ENCODE measurements at regions not wholly inside any gene's neighbourhood (a gene's known extent, or its start where the extent isn't known, plus 50 kb on each side); places are given as distances from the start of the nearest gene placed in this dataset.

DNA sequence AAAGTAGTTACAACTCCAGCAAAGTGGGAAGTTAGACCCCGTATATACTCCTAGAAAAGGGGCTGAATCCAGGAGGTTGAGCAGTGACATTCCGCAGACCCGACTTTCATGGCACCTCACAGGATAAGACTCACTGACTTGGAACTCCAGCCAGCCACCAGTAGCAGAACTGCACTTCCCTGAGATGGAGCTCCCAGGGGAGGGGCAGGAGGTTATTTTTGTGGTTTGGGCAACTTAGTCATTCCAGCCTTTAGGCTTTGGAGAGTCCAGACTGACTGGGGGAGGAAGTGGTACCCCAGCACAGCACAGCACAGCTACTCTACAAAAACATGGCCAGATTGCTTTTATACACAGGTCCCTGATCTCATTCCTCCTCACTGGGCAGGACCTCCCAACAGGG is 319.1 kb downstream of the PCDH19 start:
- H3K4me3 ChIP-seq (ENCODE audit: low read depth in 2 of 2, low read length in 2 of 2) = no peak overlapping the region
- BruUV-seq (replicated peaks) = no TSS peak
- H3K4me1 ChIP-seq (ENCODE audit: control insufficient read depth, insufficient read depth, low read length) = no peaks in the 10 kb centered on the region
- no peak for DNase-seq (ENCODE audit: low read depth, low spot score)
- H3K27me3 ChIP-seq (ENCODE audit: control insufficient read depth, insufficient read depth, low read length) = no peaks in the 10 kb centered on the region
- H3K36me3 ChIP-seq (ENCODE audit: control insufficient read depth, insufficient read depth, low read length) = no peaks in the 10 kb centered on the region
- in situ Hi-C loops (cut with HindIII; ENCODE audit: low pct_unique_long_range_greater_than_20kb, low sequenced_read_pairs) = no loop called here
- TF ChIP-seq SIN3A (IDR thresholded peaks at IDR 0.05; ENCODE audit: borderline replicate concordance, insufficient read depth, low read depth, low read length) = no peak
- TF ChIP-seq POLR2AphosphoS5 (IDR thresholded peaks at IDR 0.05; ENCODE audit: low read depth, low read length) = no peak
- TF ChIP-seq CTCF (IDR thresholded peaks at IDR 0.05) = no peak
- no peak for TF ChIP-seq REST (IDR thresholded peaks at IDR 0.05; ENCODE audit: insufficient read depth in 1 of 2, low read depth in 2 of 2, low read length in 1 of 2)
- TF ChIP-seq TCF7L2 (IDR thresholded peaks at IDR 0.05; ENCODE audit: low read depth, low read length) = no peak
- CTCF ChIA-PET = no interaction called here
- no peak overlapping the region for H3K27ac ChIP-seq (ENCODE audit: low read length)
- intact Hi-C loops (cut with micrococcal nuclease; ENCODE audit: unreplicated experiment) = no loop called here
- POLR2A ChIA-PET = no interaction called here
- no peak for ATAC-seq
- H3K9me3 ChIP-seq (ENCODE audit: control insufficient read depth, insufficient read depth, low read depth, low read length) = no peaks in the 10 kb centered on the region

DNA sequence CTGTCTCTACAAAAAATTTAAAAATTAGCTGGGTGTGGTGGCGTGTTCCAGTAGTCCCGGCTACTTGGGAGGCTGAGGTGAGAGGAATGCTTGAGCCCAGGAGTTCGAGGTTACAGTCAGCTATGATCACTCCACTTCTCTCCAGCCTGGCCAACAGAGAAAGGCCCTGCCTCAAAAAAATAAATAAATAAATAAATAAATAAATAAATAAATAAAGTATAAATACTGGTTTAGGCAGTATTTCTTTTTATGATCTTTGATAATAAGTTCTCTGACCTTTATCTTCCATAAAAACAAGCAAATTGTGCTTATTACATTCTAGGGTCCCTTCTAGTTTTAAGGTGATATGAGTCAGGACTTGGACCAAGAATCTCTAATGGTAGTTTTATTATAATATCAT is 320.3 kb downstream of the PCDH19 start:
- CTCF ChIA-PET = no interaction called here
- H3K4me1 ChIP-seq (ENCODE audit: control insufficient read depth, insufficient read depth, low read length) = no peaks in the 10 kb centered on the region
- no peak for DNase-seq (ENCODE audit: low read depth, low spot score)
- no peak overlapping the region for H3K4me3 ChIP-seq (ENCODE audit: low read depth in 2 of 2, low read length in 2 of 2)
- no peaks in the 10 kb centered on the region for H3K9me3 ChIP-seq (ENCODE audit: control insufficient read depth, insufficient read depth, low read depth, low read length)
- intact Hi-C loops (cut with micrococcal nuclease; ENCODE audit: unreplicated experiment) = no loop called here
- POLR2A ChIA-PET = no interaction called here
- no peaks in the 10 kb centered on the region for H3K27me3 ChIP-seq (ENCODE audit: control insufficient read depth, insufficient read depth, low read length)
- no peak for TF ChIP-seq REST (IDR thresholded peaks at IDR 0.05; ENCODE audit: insufficient read depth in 1 of 2, low read depth in 2 of 2, low read length in 1 of 2)
- TF ChIP-seq CTCF (IDR thresholded peaks at IDR 0.05) = no peak
- no peak for TF ChIP-seq TCF7L2 (IDR thresholded peaks at IDR 0.05; ENCODE audit: low read depth, low read length)
- TF ChIP-seq POLR2AphosphoS5 (IDR thresholded peaks at IDR 0.05; ENCODE audit: low read depth, low read length) = no peak
- TF ChIP-seq SIN3A (IDR thresholded peaks at IDR 0.05; ENCODE audit: borderline replicate concordance, insufficient read depth, low read depth, low read length) = no peak
- in situ Hi-C loops (cut with HindIII; ENCODE audit: low pct_unique_long_range_greater_than_20kb, low sequenced_read_pairs) = no loop called here
- no TSS peak for BruUV-seq (replicated peaks)
- H3K27ac ChIP-seq (ENCODE audit: low read length) = no peak overlapping the region
- ATAC-seq = no peak
- H3K36me3 ChIP-seq (ENCODE audit: control insufficient read depth, insufficient read depth, low read length) = no peaks in the 10 kb centered on the region

Measured in Panc1 (cell line).